AG09319 (cell line): ENCODE measurements at regions not wholly inside any gene's neighbourhood (a gene's known extent, or its start where the extent isn't known, plus 50 kb on each side); places are given as distances from the start of the nearest gene placed in this dataset.
"Not testable (repeated sequence)": the region's sequence is repeated elsewhere in the genome, so short reads cannot be mapped to it uniquely, and the experiment has no call there.

Source experiments
- DNase-seq: peaks from one replicate; pipeline ENCODE4 v3.0.0-alpha.2; 2010; ENCODE audit warnings: low read depth; ENCODE audit errors: extremely low read depth
- TF ChIP-seq, protein P1 (sequence below): IDR thresholded peaks from 2 replicates; pipeline ENCODE4 v1.5.1; 2011; ENCODE audit warnings: low read depth, mild to moderate bottlenecking, inconsistent platforms, low read length, moderate library complexity

DNA sequence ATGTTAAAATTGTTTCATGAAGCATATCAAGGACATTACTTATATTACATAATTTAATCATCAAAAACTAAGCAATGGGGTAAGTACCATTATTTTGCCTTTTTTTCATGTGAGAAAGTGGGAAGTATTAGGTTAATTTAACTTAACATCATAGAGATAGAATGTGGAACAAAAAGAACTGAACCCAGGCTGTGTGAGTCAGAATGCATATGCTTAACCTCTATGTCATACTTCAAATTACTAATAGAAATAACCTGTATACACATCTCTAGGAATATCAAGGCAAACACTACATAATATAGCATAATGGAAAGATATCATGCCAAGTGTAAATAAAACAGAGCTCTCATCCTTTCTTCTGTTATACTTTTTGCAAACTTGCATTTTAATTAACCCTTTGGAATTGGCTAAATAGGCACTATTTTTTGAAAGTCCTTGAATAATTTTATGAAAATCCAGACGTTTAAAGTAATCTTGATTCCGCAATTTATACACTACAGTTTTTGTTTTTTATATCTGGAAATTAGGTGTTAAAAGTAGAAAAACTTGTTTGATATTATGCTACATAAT, 777.7 kb downstream of the SLC6A15 start:
- DNase-seq: no peak
- TF ChIP-seq, protein P1, sequence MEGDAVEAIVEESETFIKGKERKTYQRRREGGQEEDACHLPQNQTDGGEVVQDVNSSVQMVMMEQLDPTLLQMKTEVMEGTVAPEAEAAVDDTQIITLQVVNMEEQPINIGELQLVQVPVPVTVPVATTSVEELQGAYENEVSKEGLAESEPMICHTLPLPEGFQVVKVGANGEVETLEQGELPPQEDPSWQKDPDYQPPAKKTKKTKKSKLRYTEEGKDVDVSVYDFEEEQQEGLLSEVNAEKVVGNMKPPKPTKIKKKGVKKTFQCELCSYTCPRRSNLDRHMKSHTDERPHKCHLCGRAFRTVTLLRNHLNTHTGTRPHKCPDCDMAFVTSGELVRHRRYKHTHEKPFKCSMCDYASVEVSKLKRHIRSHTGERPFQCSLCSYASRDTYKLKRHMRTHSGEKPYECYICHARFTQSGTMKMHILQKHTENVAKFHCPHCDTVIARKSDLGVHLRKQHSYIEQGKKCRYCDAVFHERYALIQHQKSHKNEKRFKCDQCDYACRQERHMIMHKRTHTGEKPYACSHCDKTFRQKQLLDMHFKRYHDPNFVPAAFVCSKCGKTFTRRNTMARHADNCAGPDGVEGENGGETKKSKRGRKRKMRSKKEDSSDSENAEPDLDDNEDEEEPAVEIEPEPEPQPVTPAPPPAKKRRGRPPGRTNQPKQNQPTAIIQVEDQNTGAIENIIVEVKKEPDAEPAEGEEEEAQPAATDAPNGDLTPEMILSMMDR: no peak

DNA sequence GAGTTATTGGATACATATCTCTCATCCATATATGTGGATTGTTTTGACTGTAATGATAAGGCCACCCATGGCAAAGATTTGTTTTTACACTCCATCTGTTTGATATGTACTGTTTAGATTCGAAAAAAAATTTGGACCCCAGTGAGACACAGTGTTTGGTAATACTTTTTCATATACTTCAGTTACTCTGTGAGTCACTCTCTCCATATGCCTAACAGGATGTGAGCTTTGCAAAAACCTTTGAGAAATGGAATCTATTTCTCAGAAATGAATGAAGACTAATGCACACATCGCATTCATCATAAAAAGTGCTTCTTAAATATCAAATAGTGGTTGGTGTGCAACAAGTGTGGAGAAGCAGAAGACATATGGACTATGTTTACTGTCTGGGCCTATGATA, 781.5 kb downstream of the SLC6A15 start:
- DNase-seq: no peak
- TF ChIP-seq, protein P1: no peak

DNA sequence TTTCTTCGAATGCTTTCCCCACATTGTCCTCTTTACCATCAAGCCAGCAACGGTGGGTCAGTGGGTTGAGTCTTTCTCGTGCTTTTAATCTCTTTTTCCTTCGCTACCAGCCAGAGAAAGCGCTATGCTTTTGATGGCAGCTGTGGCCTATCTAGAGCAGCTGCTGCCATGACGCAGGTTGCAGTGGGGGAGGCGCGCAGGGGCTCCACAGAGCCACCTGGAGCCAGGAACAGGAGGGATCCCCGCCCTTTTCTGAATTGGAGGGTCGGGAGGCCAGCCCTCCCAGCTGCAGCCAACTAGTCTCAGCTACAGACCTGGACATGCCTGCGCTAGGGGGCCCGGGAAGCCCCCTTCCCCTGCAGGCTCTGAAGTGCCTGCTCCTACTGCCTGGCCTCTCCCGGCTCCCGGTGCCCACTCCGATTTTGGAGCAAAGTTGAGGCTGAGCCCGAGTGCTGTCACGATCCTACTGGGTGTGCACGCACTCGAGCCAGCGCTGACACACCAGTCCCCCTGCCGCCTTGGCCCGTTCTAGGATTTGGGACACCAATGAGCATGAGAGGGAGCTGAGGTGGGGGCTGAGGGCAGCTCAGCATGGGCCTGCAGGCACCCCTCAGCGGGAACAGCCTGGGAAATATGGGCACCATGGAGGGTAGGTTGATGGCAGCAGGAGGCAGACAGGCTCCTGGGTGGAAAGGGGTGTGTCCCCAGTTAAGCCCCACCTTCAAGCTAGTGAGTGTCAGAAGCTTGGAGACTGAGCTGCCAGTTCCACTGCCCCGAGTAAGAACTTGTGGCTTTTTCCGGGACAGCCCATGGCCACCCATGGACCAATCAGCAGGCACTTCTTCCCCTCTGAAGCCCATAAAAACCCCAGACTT, 784.2 kb downstream of the SLC6A15 start:
- DNase-seq: no peak
- TF ChIP-seq, protein P1: no peak

DNA sequence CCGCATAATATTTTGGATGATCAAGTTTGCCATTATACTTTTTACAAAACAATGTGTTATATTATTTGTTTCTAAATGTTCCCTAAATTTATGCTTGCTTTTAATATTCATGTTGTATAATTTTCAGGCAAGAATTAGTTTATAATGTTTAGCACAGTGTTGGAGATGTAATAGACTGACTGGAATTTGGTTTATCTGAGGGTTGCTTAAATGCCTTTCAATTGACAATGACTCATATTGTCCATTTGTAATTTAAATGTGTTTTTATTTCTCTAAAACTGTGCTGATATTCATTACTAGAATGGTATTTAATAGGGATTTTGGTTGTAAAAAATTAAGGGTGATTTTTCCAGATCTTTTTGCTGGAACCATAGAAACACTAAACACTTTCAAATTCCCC, 788.4 kb downstream of the SLC6A15 start:
- TF ChIP-seq, protein P1: no peak
- no peak for DNase-seq

DNA sequence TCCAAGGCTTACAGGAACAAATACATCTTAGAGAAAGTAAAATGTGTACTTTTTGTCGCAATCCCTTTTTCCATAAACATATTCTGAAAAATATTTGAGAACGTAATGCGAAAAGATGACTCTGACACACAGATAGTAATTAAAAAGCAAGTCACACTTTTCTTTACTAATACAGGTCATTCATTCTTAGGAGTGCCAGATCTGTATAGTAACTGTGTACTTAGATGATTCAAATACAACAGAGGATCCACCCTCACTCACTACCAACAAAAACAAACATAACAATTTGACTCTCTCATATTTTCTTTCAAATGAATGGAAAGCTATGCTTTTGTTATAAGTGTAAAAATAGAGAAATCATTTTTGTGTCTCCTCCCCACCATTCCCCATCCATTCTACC, 795.4 kb downstream of the SLC6A15 start:
- no peak for DNase-seq
- TF ChIP-seq, protein P1: no peak

DNA sequence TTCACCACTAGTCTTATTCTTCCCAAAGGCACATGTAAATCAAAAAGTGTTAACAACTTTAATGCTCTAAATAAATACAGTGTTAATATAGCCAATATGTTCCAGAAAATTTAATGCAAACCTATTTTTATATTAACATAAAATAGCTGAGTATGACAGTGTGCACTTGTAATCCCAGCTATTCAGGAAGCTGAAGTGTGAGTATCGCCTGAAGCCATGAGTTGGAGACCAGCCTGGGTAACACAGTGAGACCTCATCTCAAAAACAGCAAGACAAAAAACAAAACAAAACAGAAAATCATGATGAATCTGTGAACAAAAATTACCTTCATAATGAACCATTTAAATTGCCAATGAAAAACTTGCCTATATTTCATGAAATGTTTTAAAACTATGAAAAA, 798.9 kb downstream of the SLC6A15 start:
- no peak for DNase-seq
- TF ChIP-seq, protein P1: no peak

DNA sequence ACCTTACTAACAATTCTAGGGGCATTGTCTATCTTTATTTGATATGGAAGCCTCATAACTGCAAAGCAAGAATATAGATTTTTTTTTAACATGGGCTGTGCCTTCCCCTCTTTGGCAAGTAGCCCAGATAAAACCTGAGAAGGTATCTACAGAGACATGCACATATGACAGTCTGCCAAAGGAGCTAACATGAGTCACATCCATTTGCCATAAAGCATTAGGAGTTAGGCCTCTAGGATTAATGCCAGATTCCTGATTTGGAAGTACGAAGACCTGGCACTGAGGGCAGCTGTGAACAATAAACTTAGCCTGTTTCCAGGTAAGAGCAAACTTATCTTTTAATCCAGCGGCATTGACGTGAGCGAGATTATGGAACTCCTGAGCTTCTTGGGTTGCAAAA, 808.7 kb downstream of the SLC6A15 start:
- not testable (repeated sequence) for DNase-seq

DNA sequence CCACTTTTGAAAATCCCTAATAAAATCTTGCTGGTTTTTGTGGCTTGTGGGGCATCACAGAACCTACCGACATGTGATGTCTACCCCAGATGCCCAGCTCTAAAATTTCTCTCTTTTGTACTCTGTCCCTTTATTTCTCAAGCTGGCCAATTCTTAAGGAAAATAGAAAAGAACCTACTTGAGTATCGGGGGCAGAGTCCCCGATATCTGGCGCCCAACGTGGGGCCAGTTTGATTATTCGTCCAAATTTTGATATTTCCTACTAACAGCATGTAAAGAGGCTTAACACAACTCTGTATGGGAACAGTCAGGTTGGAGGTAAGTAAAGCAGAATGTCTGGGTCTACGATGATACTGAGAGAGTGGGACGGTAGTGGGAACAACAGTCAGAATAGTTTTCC, 810.6 kb downstream of the SLC6A15 start:
- not testable (repeated sequence) for DNase-seq

DNA sequence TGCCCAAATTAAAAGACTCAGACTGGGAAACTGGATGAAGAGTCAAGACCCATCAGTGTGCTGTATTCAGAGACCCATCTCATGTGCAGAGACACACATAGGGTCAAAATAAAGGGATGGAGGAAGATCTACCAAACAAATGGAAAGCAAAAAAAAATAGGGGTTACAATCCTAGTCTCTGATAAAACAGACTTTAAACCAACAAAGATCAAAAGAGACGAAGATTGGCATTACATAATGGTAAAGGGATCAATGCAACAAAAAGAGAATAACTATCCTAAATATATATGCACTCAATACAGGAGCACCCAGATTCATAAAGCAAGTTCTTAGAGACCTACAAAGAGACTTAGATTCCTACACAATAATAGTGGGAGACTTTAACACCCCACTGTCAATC, 813.0 kb downstream of the SLC6A15 start:
- DNase-seq: not testable (repeated sequence)
